Ishikawa (cell line): ENCODE measurements at regions not wholly inside any gene's neighbourhood (a gene's known extent, or its start where the extent isn't known, plus 50 kb on each side); places are given as distances from the start of the nearest gene placed in this dataset.

Experiments used
- CEBPB ChIP-seq: IDR thresholded peaks from 2 replicates; pipeline ENCODE4 v1.6.1; 2012
- CREB1 ChIP-seq: IDR thresholded peaks from 2 replicates; pipeline ENCODE4 v1.6.1; 2012; ENCODE audit warnings: low read depth
- EGR1 ChIP-seq: IDR thresholded peaks from 2 replicates; pipeline ENCODE4 v1.6.1; 2012
- EP300 ChIP-seq: IDR thresholded peaks from 2 replicates; pipeline ENCODE4 v1.6.1; 2012; ENCODE audit warnings: borderline replicate concordance
- FOXM1 ChIP-seq: IDR thresholded peaks from 2 replicates; pipeline ENCODE4 v1.6.1; 2012; ENCODE audit warnings: low read depth, borderline replicate concordance
- NFIC ChIP-seq: IDR thresholded peaks from 2 replicates; pipeline ENCODE4 v1.6.1; 2012
- RAD21 ChIP-seq: IDR thresholded peaks from 2 replicates; pipeline ENCODE4 v1.6.1; 2012; ENCODE audit warnings: low read depth
- REST ChIP-seq: IDR thresholded peaks from 2 replicates; pipeline ENCODE4 v1.6.1; 2012; ENCODE audit warnings: low read depth, mild to moderate bottlenecking
- TAF1 ChIP-seq: IDR thresholded peaks from 2 replicates; pipeline ENCODE4 v1.6.1; 2012; ENCODE audit warnings: low read depth, mild to moderate bottlenecking
- TCF12 ChIP-seq: IDR thresholded peaks from 2 replicates; pipeline ENCODE4 v1.6.1; 2012; ENCODE audit warnings: low read depth
- TEAD4 ChIP-seq: IDR thresholded peaks from 2 replicates; pipeline ENCODE4 v1.6.1; 2012
- YY1 ChIP-seq: IDR thresholded peaks from 2 replicates; pipeline ENCODE4 v1.6.1; 2012; ENCODE audit warnings: low read depth
- ZBTB7A ChIP-seq: IDR thresholded peaks from 2 replicates; pipeline ENCODE4 v1.6.1; 2012; ENCODE audit warnings: low read depth
- TF ChIP-seq, protein P1 (sequence below): IDR thresholded peaks from 2 replicates; pipeline ENCODE4 v1.6.1; 2012
- TF ChIP-seq, protein P2 (sequence below): IDR thresholded peaks from 2 replicates; pipeline ENCODE4 v1.6.1; 2012

- TF ChIP-seq CEBPB (no peak), EP300 (no peak), YY1 (no peak), ZBTB7A (no peak), TCF12 (no peak), TEAD4 (no peak), RAD21 (no peak)
- TF ChIP-seq, protein P1, sequence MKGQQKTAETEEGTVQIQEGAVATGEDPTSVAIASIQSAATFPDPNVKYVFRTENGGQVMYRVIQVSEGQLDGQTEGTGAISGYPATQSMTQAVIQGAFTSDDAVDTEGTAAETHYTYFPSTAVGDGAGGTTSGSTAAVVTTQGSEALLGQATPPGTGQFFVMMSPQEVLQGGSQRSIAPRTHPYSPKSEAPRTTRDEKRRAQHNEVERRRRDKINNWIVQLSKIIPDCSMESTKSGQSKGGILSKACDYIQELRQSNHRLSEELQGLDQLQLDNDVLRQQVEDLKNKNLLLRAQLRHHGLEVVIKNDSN, result no peak
Observed at GRCh38 chr18:40984856-40985255, 970.2 kb upstream of the PIK3C3 start.

DNA sequence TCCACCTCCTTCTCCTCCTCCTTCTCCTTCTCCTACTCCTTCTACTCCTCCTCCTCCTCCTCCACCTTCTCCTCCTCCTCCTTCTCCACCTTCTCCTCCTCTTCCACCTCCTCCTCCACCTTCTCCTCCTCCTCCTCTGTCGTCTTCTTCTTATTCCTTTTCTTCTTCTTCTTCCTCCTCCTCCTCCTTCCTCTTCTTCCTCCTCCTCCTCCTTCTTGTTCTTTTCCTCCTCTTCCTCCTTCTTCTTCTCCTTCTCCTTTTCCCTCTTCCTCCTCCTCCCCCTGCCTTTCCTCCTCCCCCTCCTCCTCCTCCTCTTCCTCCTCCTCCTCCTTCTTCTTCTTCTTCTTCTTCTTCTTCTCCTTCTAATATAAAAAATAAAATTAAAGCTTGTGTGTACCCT lies 971.2 kb upstream of the PIK3C3 start:
- TF ChIP-seq YY1, result no peak
- no peak for TF ChIP-seq REST
- no peak for TF ChIP-seq TEAD4
- no peak for TF ChIP-seq CREB1
- no peak for TF ChIP-seq CEBPB
- TF ChIP-seq EGR1, result no peak
- no peak for TF ChIP-seq RAD21
- no peak for TF ChIP-seq TCF12
- no peak for TF ChIP-seq TAF1
- TF ChIP-seq NFIC, result no peak
- TF ChIP-seq, protein P2, sequence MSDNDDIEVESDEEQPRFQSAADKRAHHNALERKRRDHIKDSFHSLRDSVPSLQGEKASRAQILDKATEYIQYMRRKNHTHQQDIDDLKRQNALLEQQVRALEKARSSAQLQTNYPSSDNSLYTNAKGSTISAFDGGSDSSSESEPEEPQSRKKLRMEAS, result no peak
- TF ChIP-seq ZBTB7A, result no peak
- TF ChIP-seq EP300, result no peak
- TF ChIP-seq FOXM1, result no peak
- TF ChIP-seq, protein P1, result no peak

- no peak for TF ChIP-seq CEBPB
Observed at GRCh38 chr18:40980171-40980570, 974.9 kb upstream of the PIK3C3 start.

- TF ChIP-seq ZBTB7A (no peak), CREB1 (no peak), TAF1 (no peak), EGR1 (no peak), REST (no peak), TEAD4 (no peak), TCF12 (no peak), RAD21 (no peak), NFIC (no peak), CEBPB (no peak), YY1 (no peak), EP300 (no peak), FOXM1 (no peak)
- TF ChIP-seq, protein P2, result no peak
- TF ChIP-seq, protein P1, result no peak
Observed at GRCh38 chr18:40976050-40976449, 979.0 kb upstream of the PIK3C3 start.

GRCh38 chr18:40974448-40974847 lies 980.6 kb upstream of the PIK3C3 start:
- TF ChIP-seq EGR1 (no peak), NFIC (no peak), EP300 (no peak), TCF12 (no peak), TAF1 (no peak), CREB1 (no peak), RAD21 (no peak), CEBPB (no peak), TEAD4 (no peak), FOXM1 (no peak), REST (no peak), YY1 (no peak), ZBTB7A (no peak)
- TF ChIP-seq, protein P2, result no peak
- TF ChIP-seq, protein P1, result no peak
